HEK293 (cell line): ENCODE measurements at regions not wholly inside any gene's neighbourhood (a gene's known extent, or its start where the extent isn't known, plus 50 kb on each side); places are given as distances from the start of the nearest gene placed in this dataset.
"Not testable (repeated sequence)": the region's sequence is repeated elsewhere in the genome, so short reads cannot be mapped to it uniquely, and the experiment has no call there.

Source experiments
- ZNF19 ChIP-seq: fragments of 450-650 bp; formaldehyde crosslinking; IDR thresholded peaks from 2 replicates; pipeline ENCODE4; 2016; ENCODE audit warnings: missing biosample characterization, missing genetic modification characterization, low read depth
- ZSCAN23 ChIP-seq: fragments of 450-650 bp; formaldehyde crosslinking; IDR thresholded peaks from 2 replicates; pipeline ENCODE4 v1.5.1; 2016; ENCODE audit warnings: missing biosample characterization, missing genetic modification characterization
- TF ChIP-seq, protein P1 (sequence below): fragments of 450-650 bp; formaldehyde crosslinking; IDR thresholded peaks from 2 replicates; pipeline ENCODE4 v1.5.1; 2016; ENCODE audit warnings: missing biosample characterization, missing genetic modification characterization

DNA sequence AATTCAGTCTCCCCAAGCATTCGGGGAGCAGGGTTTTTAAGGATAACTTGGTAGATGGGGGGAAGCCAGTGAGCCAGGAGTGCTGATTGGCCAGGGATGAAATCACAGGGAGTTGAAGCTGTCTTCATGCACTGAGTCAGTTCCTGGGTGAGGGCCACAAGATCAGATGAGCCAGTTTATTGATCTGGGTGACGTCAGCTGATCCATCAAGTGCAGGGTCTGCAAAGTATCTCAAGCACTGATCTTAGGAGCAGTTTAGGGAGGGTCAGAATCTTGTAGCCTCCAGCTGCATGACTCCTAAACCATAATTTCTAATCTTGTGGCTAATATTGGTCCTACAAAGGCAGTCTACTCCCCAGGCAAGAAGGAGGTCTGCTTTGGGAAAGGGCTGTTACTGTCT, 74.4 kb downstream of the CBLN4 start:
- TF ChIP-seq, protein P1, sequence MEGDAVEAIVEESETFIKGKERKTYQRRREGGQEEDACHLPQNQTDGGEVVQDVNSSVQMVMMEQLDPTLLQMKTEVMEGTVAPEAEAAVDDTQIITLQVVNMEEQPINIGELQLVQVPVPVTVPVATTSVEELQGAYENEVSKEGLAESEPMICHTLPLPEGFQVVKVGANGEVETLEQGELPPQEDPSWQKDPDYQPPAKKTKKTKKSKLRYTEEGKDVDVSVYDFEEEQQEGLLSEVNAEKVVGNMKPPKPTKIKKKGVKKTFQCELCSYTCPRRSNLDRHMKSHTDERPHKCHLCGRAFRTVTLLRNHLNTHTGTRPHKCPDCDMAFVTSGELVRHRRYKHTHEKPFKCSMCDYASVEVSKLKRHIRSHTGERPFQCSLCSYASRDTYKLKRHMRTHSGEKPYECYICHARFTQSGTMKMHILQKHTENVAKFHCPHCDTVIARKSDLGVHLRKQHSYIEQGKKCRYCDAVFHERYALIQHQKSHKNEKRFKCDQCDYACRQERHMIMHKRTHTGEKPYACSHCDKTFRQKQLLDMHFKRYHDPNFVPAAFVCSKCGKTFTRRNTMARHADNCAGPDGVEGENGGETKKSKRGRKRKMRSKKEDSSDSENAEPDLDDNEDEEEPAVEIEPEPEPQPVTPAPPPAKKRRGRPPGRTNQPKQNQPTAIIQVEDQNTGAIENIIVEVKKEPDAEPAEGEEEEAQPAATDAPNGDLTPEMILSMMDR (tag by site-specific recombination), result not testable (repeated sequence)
- not testable (repeated sequence) for TF ChIP-seq ZNF19 (tag by site-specific recombination); ZSCAN23
